ENCODE measurements at regions not wholly inside any gene's neighbourhood (a gene's known extent, or its start where the extent isn't known, plus 50 kb on each side); places are given as distances from the start of the nearest gene placed in this dataset.

DNA sequence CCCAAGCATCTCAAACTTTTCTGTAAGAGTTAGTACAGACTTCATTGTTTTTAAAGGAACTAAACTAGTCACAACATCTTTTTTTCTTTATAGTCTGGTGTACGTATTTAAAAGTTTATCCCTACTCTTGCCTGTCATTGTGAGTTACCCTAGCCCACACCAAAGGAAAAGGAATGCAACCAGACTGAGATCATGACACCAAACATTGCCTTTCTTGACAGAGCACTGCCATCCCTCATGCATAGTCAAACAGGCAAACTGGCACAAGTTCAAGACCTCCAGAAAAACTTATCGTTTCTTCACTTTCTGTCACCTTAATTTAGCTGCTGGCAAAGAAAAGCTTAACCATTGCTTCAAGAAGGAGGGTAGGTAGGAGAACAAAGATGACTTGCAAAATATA lies 448.4 kb upstream of the MANEA start:
- no CpG with 5 or more reads among the region's 2 CpGs for WGBS (ENCODE audit: extremely low coverage, insufficient read length, low lambda C conversion rate)

More for the DNA sequence above, 448.4 kb upstream of the MANEA start:
- Histone ChIP-seq H2BK5ac (ENCODE audit: insufficient read length, low read length) (no peak overlapping the region), H2AFZ (ENCODE audit: low read length) (no peak overlapping the region), H3K4ac (ENCODE audit: low read depth, low read length) (no peak overlapping the region), H2BK12ac (ENCODE audit: insufficient read length, low read depth, low read length) (no peak overlapping the region), H3K14ac (ENCODE audit: insufficient read depth, low read length) (no peak overlapping the region), H4K20me1 (ENCODE audit: control insufficient read depth, insufficient read depth, insufficient read length) (no peaks in the 10 kb centered on the region), H2BK120ac (ENCODE audit: low read depth, low read length, poor library complexity, severe bottlenecking) (no peak overlapping the region), H2BK15ac (ENCODE audit: low read depth, low read length) (no peak overlapping the region), H3K4me2 (ENCODE audit: insufficient read depth, insufficient read length, low read length) (no peak overlapping the region), H4K8ac (replicated peaks; ENCODE audit: insufficient read length, low read depth, low read length) (no peak overlapping the region), H3K56ac (ENCODE audit: insufficient read length, low read depth, low read length) (no peak overlapping the region), H3T11ph (ENCODE audit: low read length) (no peak overlapping the region), H3K18ac (ENCODE audit: insufficient read length, low read depth, low read length) (no peak overlapping the region), H3K79me1 (ENCODE audit: insufficient read depth, low read depth, low read length, poor library complexity, severe bottlenecking) (no peaks in the 10 kb centered on the region), H3K27me3 (ENCODE audit: insufficient read depth, low read length) (no peaks in the 10 kb centered on the region), H3K9ac (ENCODE audit: extremely low read depth, insufficient read length, low read length) (no peak overlapping the region), H3K27ac (ENCODE audit: insufficient read length, low read depth, low read length) (no peak overlapping the region), H4K91ac (ENCODE audit: insufficient read length, low read depth, low read length) (no peak overlapping the region), H4K5ac (ENCODE audit: insufficient read length, low read depth, low read length) (no peak overlapping the region), H3K4me1 (ENCODE audit: insufficient read depth, low read length) (no peaks in the 10 kb centered on the region; the same call in 1 of the 2 replicates), H3K23me2 (ENCODE audit: insufficient read length, low read depth, low read length, poor library complexity, severe bottlenecking) (no peaks in the 10 kb centered on the region), H2AK5ac (ENCODE audit: insufficient read length, low read length) (no peak overlapping the region), H2BK20ac (ENCODE audit: low read depth, low read length, poor library complexity, severe bottlenecking) (no peak overlapping the region), H3K23ac (ENCODE audit: insufficient read length, low read depth, low read length) (no peak overlapping the region), H3K79me2 (ENCODE audit: insufficient read depth, low read length) (no peaks in the 10 kb centered on the region), H3K9me3 (ENCODE audit: control insufficient read depth, low read depth, low read length) (no peaks in the 10 kb centered on the region)
- no peak overlapping the region for H3K4me3 Mint-ChIP-seq
- TF ChIP-seq, protein P1, sequence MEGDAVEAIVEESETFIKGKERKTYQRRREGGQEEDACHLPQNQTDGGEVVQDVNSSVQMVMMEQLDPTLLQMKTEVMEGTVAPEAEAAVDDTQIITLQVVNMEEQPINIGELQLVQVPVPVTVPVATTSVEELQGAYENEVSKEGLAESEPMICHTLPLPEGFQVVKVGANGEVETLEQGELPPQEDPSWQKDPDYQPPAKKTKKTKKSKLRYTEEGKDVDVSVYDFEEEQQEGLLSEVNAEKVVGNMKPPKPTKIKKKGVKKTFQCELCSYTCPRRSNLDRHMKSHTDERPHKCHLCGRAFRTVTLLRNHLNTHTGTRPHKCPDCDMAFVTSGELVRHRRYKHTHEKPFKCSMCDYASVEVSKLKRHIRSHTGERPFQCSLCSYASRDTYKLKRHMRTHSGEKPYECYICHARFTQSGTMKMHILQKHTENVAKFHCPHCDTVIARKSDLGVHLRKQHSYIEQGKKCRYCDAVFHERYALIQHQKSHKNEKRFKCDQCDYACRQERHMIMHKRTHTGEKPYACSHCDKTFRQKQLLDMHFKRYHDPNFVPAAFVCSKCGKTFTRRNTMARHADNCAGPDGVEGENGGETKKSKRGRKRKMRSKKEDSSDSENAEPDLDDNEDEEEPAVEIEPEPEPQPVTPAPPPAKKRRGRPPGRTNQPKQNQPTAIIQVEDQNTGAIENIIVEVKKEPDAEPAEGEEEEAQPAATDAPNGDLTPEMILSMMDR (conservative IDR thresholded peaks at IDR 0.05), result no peak
- H3K9me3 Mint-ChIP-seq, result no peaks in the 10 kb centered on the region
- H3K27me3 Mint-ChIP-seq (ENCODE audit: low read depth), result no peaks in the 10 kb centered on the region
- no peaks in the 10 kb centered on the region for H3K4me1 Mint-ChIP-seq
- no peak for DNase-seq
- H3K27ac Mint-ChIP-seq, result no peak overlapping the region
- H3K36me3 Mint-ChIP-seq (ENCODE audit: insufficient read depth in 1 of 3, low read depth in 3 of 3), result no peaks in the 10 kb centered on the region

Measured in H9 (cell line).